ENCODE measurements at regions not wholly inside any gene's neighbourhood (a gene's known extent, or its start where the extent isn't known, plus 50 kb on each side); places are given as distances from the start of the nearest gene placed in this dataset.

GRCh38 chrX:51798701-51799100, 55.5 kb downstream of the GSPT2 start:
- DNase-seq (ENCODE audit: extremely low spot score, insufficient read length, low read depth) (no peak), FAIRE-seq (no peak)

GRCh38 chrX:51802917-51803688, 59.9 kb downstream of the GSPT2 start:
- DNase-seq (ENCODE audit: extremely low spot score, insufficient read length, low read depth): peak; percentile 7
- FAIRE-seq: peak; percentile 98

DNA sequence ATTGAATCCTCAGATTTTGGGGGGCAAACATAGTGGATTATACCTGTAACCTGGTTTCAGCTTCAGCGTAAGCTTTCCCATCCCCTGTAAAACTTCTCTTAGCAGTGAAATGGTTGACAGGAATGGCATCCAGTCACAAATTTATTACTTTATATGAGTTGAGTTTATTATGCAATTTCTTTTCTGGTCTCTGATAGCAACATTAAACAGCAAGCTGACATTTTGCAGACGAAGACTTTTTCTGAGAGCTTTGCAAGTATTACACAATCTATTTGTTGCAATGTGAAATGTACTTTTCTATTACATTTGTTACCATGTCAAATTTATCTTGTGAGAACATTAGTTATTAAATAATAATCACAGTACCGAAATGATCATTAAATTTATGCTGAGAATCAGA, 60.6 kb downstream of the GSPT2 start:
- FAIRE-seq (no peak), DNase-seq (ENCODE audit: extremely low spot score, insufficient read length, low read depth) (no peak)

DNA sequence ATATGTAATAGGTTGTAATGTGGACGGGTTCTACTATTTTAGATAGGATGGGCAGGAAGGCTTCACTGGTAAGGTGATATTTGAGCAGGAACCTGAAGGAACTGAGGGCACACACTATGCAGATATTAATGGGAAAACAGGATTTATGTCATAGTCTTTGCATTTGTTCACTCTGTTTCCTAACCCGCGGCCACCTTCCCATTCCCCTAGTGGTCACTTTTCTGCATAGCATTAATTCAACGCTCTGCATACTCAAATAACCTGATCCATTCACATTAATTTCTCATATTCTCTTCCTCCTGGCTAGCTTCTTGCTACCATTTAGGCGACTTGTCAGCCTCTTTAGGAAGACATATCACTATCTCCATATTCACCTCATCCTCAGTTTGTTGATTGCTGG, 61.5 kb downstream of the GSPT2 start:
- FAIRE-seq (no peak), DNase-seq (ENCODE audit: extremely low spot score, insufficient read length, low read depth) (no peak)

- FAIRE-seq (no peak), DNase-seq (ENCODE audit: extremely low spot score, insufficient read length, low read depth) (no peak)
These were observed 70.7 kb downstream of the GSPT2 start for GRCh38 chrX:51813886-51814460.

- no peak for DNase-seq (ENCODE audit: extremely low spot score, insufficient read length, low read depth)
- FAIRE-seq: no peak
These were observed 69.4 kb upstream of the MAGED1 start for GRCh38 chrX:51824061-51824460.

GRCh38 chrX:51825436-51825835, 68.0 kb upstream of the MAGED1 start:
- DNase-seq (ENCODE audit: extremely low spot score, insufficient read length, low read depth) (no peak), FAIRE-seq (no peak)

GRCh38 chrX:51834076-51834475, 59.3 kb upstream of the MAGED1 start:
- DNase-seq (ENCODE audit: extremely low spot score, insufficient read length, low read depth) (no peak), FAIRE-seq (no peak)

- no peak for DNase-seq (ENCODE audit: extremely low spot score, insufficient read length, low read depth)
- FAIRE-seq: no peak
These were observed 56.6 kb upstream of the MAGED1 start for GRCh38 chrX:51836823-51837222.

GRCh38 chrX:51837451-51837850, 56.0 kb upstream of the MAGED1 start:
- DNase-seq (ENCODE audit: extremely low spot score, insufficient read length, low read depth) (no peak), FAIRE-seq (no peak)

DNA sequence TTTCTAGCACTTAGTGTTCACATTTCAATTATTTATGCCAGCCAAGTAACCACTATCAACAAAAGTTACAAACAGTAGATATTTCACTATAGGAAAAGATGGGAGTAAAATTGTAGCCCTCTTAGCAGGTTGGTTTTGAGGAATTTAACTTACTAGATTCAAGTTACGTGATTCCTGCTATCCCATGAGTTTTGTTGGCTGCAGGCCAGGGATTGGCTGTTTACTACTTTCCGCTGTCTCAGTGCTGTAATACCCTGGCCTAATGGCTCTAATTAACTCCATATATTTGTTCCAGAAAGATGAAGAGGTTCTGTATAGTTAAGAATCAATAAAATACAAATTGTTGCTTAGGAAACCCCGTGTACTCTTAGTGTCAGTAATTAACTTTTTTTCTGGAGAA, 55.5 kb upstream of the MAGED1 start:
- FAIRE-seq (no peak), DNase-seq (ENCODE audit: extremely low spot score, insufficient read length, low read depth) (no peak)
